ENCODE measurements at regions not wholly inside any gene's neighbourhood (a gene's known extent, or its start where the extent isn't known, plus 50 kb on each side); places are given as distances from the start of the nearest gene placed in this dataset.
"Not testable (repeated sequence)": the region's sequence is repeated elsewhere in the genome, so short reads cannot be mapped to it uniquely, and the experiment has no call there.

DNA sequence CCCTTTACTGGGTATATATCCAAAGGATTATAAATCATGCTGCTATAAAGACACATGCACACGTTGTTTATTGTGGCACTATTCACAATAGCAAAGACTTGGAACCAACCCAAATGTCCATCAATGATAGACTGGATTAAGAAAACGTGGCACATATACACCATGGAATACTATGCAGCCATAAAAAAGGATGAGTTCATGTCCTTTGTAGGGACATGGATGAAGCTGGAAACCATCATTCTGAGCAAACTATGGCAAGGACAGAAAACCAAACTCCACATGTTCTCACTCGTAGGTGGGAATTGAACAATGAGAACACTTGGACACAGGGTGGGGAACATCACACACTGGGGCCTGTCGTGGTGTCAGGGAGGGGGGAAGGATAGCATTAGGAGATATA, 59.2 kb downstream of the CXorf49B start:
- H3K27me3 ChIP-seq, H3K27ac ChIP-seq, H3K4me3 ChIP-seq, H3K36me3 ChIP-seq, H3K4me1 ChIP-seq, H3K9me3 ChIP-seq, DNase-seq: not testable (repeated sequence)

DNA sequence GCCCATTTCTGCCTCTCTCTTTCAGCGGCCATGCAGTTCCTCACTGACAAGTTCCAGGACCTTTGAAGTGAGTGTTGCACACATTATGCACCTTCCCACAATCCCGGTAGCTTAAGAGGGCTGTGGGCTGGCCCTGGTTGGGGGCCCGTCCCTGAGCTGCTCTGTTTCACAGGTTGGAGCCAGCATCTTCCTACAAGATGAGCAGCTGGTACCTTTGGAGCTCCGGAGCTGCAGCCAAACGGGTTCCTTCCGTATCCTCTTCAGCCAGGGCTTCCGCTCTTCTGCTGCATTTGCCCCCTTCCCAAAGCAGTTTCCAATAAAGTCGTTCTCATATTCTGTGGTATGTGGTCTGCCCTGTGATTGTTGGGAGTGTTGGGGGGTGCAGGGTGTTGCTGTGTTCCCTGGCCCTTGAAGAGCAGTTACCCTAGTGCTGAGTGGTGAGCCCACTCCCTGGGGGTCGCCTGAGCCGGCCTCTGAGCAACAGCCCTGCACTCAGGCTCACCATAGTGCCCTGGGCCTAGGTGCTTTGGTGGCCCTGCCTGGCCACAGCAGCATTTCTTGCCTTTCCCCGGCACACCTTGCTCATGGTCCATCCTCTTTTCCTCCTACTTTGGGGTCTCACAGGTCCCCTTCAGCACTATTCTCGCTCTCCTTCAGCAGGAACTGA, 60.4 kb downstream of the CXorf49B start:
- no peak overlapping the region for H3K27ac ChIP-seq
- H3K4me3 ChIP-seq: no peak overlapping the region
- no peaks in the 10 kb centered on the region for H3K27me3 ChIP-seq
- no peaks in the 10 kb centered on the region for H3K9me3 ChIP-seq
- TF ChIP-seq, protein P1, sequence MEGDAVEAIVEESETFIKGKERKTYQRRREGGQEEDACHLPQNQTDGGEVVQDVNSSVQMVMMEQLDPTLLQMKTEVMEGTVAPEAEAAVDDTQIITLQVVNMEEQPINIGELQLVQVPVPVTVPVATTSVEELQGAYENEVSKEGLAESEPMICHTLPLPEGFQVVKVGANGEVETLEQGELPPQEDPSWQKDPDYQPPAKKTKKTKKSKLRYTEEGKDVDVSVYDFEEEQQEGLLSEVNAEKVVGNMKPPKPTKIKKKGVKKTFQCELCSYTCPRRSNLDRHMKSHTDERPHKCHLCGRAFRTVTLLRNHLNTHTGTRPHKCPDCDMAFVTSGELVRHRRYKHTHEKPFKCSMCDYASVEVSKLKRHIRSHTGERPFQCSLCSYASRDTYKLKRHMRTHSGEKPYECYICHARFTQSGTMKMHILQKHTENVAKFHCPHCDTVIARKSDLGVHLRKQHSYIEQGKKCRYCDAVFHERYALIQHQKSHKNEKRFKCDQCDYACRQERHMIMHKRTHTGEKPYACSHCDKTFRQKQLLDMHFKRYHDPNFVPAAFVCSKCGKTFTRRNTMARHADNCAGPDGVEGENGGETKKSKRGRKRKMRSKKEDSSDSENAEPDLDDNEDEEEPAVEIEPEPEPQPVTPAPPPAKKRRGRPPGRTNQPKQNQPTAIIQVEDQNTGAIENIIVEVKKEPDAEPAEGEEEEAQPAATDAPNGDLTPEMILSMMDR (IDR thresholded peaks at IDR 0.05): no peak
- TF ChIP-seq POLR2A (IDR thresholded peaks at IDR 0.05): no peak
- no peaks in the 10 kb centered on the region for H3K36me3 ChIP-seq
- no peaks in the 10 kb centered on the region for H3K4me1 ChIP-seq
- DNase-seq: no peak

DNA sequence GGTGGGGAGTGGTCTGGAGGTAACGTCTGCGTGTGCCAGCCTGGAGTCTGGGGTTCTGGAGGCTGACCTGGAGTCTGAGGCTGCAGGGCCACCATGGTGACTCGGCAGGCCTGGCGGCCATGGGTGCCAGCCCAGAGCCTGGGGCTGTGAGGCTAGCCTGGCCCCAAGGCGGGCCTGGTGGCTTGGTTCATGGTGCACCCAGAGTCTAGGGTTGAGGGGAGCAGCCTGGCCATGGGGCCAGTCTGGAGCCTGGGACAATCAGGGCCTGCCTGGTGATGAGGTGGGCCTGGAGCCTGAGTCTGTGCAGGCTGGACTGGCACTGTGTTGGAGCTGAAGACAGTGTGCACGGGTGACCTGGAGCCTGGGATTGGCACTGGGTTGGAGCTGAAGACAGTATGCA, 64.9 kb downstream of the CXorf49B start:
- no peak overlapping the region for H3K4me3 ChIP-seq
- H3K27me3 ChIP-seq: no peaks in the 10 kb centered on the region
- H3K9me3 ChIP-seq: no peaks in the 10 kb centered on the region
- TF ChIP-seq POLR2A (IDR thresholded peaks at IDR 0.05): no peak
- TF ChIP-seq, protein P1 (IDR thresholded peaks at IDR 0.05): no peak
- no peaks in the 10 kb centered on the region for H3K36me3 ChIP-seq
- H3K27ac ChIP-seq: no peak overlapping the region
- no peaks in the 10 kb centered on the region for H3K4me1 ChIP-seq
- DNase-seq: no peak

DNA sequence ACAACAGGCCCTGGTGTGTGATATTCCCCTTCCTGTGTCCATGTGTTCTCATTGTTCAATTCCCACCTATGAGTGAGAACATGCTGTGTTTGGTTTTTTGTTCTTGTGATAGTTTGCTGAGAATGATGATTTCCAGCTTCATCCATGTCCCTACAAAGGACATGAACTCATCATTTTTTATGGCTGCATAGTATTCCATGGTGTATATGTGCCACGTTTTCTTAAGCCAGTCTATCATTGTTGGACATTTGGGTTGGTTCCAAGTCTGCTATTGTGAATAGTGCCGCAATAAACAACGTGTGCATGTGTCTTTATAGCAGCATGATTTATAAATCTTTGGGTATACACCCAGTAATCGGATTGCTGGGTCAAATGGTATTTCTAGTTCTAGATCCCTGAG, 72.6 kb upstream of the NHSL2 start:
- not testable (repeated sequence) for H3K4me3 ChIP-seq, DNase-seq, H3K27me3 ChIP-seq, H3K36me3 ChIP-seq, H3K4me1 ChIP-seq, H3K9me3 ChIP-seq, H3K27ac ChIP-seq

DNA sequence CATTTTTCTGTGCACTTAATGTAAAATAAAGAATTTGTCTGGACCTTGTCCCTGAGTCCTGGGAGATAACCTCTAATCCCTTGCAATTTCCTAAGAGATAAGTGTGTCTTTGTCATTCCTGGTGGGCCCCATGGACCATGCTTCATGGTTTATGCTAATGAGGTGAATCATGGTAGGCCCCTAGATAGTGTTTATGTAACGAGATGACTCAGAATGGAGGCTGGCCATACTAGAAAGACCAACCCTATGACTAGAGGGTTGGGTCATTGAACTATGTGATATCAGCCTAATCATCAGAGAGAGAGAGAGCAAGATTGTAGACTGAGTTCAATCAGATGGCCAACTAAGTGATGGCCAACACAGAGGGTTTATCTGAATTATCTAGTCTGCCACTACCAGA, 64.2 kb upstream of the NHSL2 start:
- DNase-seq: no peak
- TF ChIP-seq, protein P1 (IDR thresholded peaks at IDR 0.05): no peak
- no peak for TF ChIP-seq POLR2A (IDR thresholded peaks at IDR 0.05)

DNA sequence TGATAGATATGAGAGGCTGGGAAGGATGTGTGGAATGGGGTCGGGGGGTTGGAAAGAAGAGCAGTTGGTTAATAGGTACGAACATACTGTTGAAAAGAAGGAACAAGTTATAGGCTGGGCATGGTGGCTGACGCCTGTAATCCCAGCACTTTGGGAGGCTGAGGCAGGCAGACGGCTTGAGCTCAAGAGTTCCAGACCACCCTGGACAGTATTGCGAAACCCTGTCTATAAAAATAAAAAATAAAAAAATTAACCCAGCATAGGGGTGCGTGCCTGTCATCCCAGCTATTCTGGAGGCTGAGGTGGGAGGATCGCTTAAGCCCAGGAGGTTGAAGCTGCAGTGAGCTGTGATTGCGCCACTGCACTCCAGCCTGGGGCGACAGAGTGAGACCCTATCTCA, 58.5 kb upstream of the NHSL2 start:
- H3K36me3 ChIP-seq: no peaks in the 10 kb centered on the region
- TF ChIP-seq, protein P1 (IDR thresholded peaks at IDR 0.05): no peak
- TF ChIP-seq POLR2A (IDR thresholded peaks at IDR 0.05): no peak
- no peaks in the 10 kb centered on the region for H3K4me1 ChIP-seq
- DNase-seq: no peak
- no peaks in the 10 kb centered on the region for H3K27me3 ChIP-seq
- H3K4me3 ChIP-seq: no peak overlapping the region
- no peak overlapping the region for H3K27ac ChIP-seq
- no peaks in the 10 kb centered on the region for H3K9me3 ChIP-seq

More for the DNA sequence above, 64.2 kb upstream of the NHSL2 start:
- Histone ChIP-seq H3K36me3 (no peaks in the 10 kb centered on the region), H3K27ac (no peak overlapping the region), H3K4me1 (no peaks in the 10 kb centered on the region), H3K4me3 (no peak overlapping the region), H3K27me3 (no peaks in the 10 kb centered on the region), H3K9me3 (no peaks in the 10 kb centered on the region)

DNA sequence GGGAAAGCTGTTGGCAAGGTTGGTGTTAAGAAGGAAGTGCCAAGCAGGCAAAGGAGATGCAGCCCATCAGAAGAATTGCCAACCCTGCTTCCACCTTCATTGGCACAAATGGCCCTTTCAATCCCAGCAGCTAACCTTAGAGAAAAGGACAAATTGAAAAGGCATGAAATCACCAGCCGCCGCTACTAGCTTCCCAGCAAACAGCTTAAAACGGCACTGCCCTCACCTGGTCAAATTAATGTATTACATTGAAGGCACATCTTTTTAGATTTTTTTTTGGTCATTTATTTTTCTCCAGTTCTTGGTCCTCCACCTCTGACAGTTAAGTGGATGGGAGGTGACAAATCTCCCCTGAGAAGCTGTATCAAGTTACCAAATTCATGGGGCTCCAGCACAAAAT, 51.0 kb upstream of the NHSL2 start:
- TF ChIP-seq, protein P1 (IDR thresholded peaks at IDR 0.05): peak in 5 of 6 experiments; percentile 18 to 50 (median 40)
- no peak for TF ChIP-seq POLR2A (IDR thresholded peaks at IDR 0.05)
- Histone ChIP-seq H3K9me3 (no peaks in the 10 kb centered on the region), H3K27me3 (no peaks in the 10 kb centered on the region), H3K4me3 (no peak overlapping the region), H3K36me3 (no peaks in the 10 kb centered on the region), H3K4me1 (no peaks in the 10 kb centered on the region), H3K27ac (no peak overlapping the region)
- DNase-seq: no peak
